GM12892 (cell line): ENCODE measurements at regions not wholly inside any gene's neighbourhood (a gene's known extent, or its start where the extent isn't known, plus 50 kb on each side); places are given as distances from the start of the nearest gene placed in this dataset.

Experiments
- POLR2A ChIP-seq: IDR thresholded peaks from 2 replicates; pipeline ENCODE4 v1.6.1; 2011; ENCODE audit warnings: low read depth, low read length, control low read depth
- POLR2AphosphoS5 ChIP-seq: IDR thresholded peaks from 2 replicates; pipeline ENCODE4 v1.6.1; 2011; ENCODE audit warnings: low read depth, low read length, control low read depth

- TF ChIP-seq POLR2A (no peak), POLR2AphosphoS5 (no peak)
Measured at GRCh38 chr11:112525270-112525669, 264.6 kb upstream of the PLET1 start.
